Prostate gland (tissue), 2 donors: ENCODE measurements at regions not wholly inside any gene's neighbourhood (a gene's known extent, or its start where the extent isn't known, plus 50 kb on each side); places are given as distances from the start of the nearest gene placed in this dataset.

Experiments used
- DNase-seq: peaks from one replicate; pipeline ENCODE4 v3.0.0-alpha.2; 2019; ENCODE audit warnings: low spot score
- H3K27ac ChIP-seq, 2 donors: fragments of 200-600 bp; sonication (generic); 2 replicates each; pipeline ENCODE4 v1.5.1; 2017 to 2019
- H3K27me3 ChIP-seq: fragments of 200-600 bp; sonication (generic); replicated peaks from 2 replicates; pipeline ENCODE4 v1.5.1; 2019; ENCODE audit not compliant: insufficient read depth
- H3K36me3 ChIP-seq, 2 donors: fragments of 200-600 bp; sonication (generic); 1 replicate in 1 of 2; 2 replicates in 1 of 2; pipeline versions ENCODE4 v1.5.1 to v1.8.1; 2017 to 2019
- H3K4me1 ChIP-seq: fragments of 200-600 bp; sonication (generic); replicated peaks from 2 replicates; pipeline ENCODE4 v1.5.1; 2019
- H3K4me3 ChIP-seq, 2 donors: fragments of 200-600 bp; sonication (generic); 2 replicates each; pipeline ENCODE4 v1.5.1; 2017 to 2019
- H3K9me3 ChIP-seq: fragments of 200-600 bp; sonication (generic); 2 replicates; pipeline ENCODE4 v1.5.1; 2017
- CTCF ChIP-seq, 4 experiments: fragments of 200-600 bp in 2 of 4; fragments of 450-650 bp in 2 of 4; sonication (generic) in 2 of 4; IDR thresholded peaks; 1 replicate in 3 of 4; 2 replicates in 1 of 4; pipeline ENCODE4 v1.5.1; 2016 to 2019; ENCODE audit warnings: antibody characterized with exemption in 4 of 4, mild to moderate bottlenecking in 2 of 4, moderate library complexity in 2 of 4
- POLR2A ChIP-seq: fragments of 450-650 bp; IDR thresholded peaks from one replicate; pipeline ENCODE4 v1.6.1; 2016; ENCODE audit warnings: antibody characterized with exemption, mild to moderate bottlenecking
- POLR2AphosphoS5 ChIP-seq: sonication (generic); formaldehyde crosslinking; IDR thresholded peaks from one replicate; pipeline ENCODE4 v1.6.1; 2017; ENCODE audit warnings: antibody characterized with exemption
- WGBS: methylation state at CpG from one replicate; pipeline ENCODE4 v1.1.5; 2018; 5-methylcytosine and 5-hydroxymethylcytosine counted together
- intact Hi-C: fragments of 100-400 bp; cut with DNase I; formaldehyde crosslinking; loops from one replicate; pipeline ENCODE4 v1.14.2; 2022

GRCh38 chr1:83011265-83011664 is 987.7 kb downstream of the TTLL7 start:
- intact Hi-C loops = no loop called here
- TF ChIP-seq POLR2AphosphoS5 (no peak), CTCF (IDR thresholded peaks at IDR 0.05) (no peak), POLR2A (no peak)
- Histone ChIP-seq H3K9me3 (no peaks in the 10 kb centered on the region), H3K27me3 (no peaks in the 10 kb centered on the region), H3K36me3 (no peaks in the 10 kb centered on the region), H3K4me3 (no peak overlapping the region), H3K4me1 (no peaks in the 10 kb centered on the region), H3K27ac (no peak overlapping the region)
- peak; percentile 23 for DNase-seq
- WGBS = 43% methylated on average over 1 of the region's 1 CpG

GRCh38 chr1:83006271-83006670 is 992.7 kb downstream of the TTLL7 start:
- DNase-seq = no peak
- Histone ChIP-seq H3K4me3 (no peak overlapping the region), H3K9me3 (no peaks in the 10 kb centered on the region), H3K4me1 (no peaks in the 10 kb centered on the region), H3K27me3 (no peaks in the 10 kb centered on the region), H3K27ac (no peak overlapping the region), H3K36me3 (no peaks in the 10 kb centered on the region)
- 92% methylated on average over 3 of the region's 3 CpGs for WGBS
- intact Hi-C loops = no loop called here
- TF ChIP-seq POLR2AphosphoS5 = no peak
- TF ChIP-seq CTCF (IDR thresholded peaks at IDR 0.05) = no peak
- TF ChIP-seq POLR2A = no peak

- Histone ChIP-seq H3K27ac (no peak overlapping the region), H3K4me1 (no peaks in the 10 kb centered on the region), H3K27me3 (no peaks in the 10 kb centered on the region), H3K9me3 (no peaks in the 10 kb centered on the region), H3K4me3 (no peak overlapping the region), H3K36me3 (no peaks in the 10 kb centered on the region)
- no peak for DNase-seq
- TF ChIP-seq POLR2AphosphoS5 (no peak), POLR2A (no peak), CTCF (IDR thresholded peaks at IDR 0.05) (no peak)
- intact Hi-C loops = no loop called here
- WGBS = 89% methylated on average over 4 of the region's 4 CpGs
Measured at GRCh38 chr1:83000286-83000685, 998.6 kb downstream of the TTLL7 start.

GRCh38 chr1:82995951-82996350 is 1003.0 kb downstream of the TTLL7 start:
- TF ChIP-seq CTCF (IDR thresholded peaks at IDR 0.05) = no peak
- no peak for TF ChIP-seq POLR2AphosphoS5
- no peak for TF ChIP-seq POLR2A
- no peak overlapping the region for H3K27ac ChIP-seq
- intact Hi-C loops = no loop called here

GRCh38 chr1:82994616-82995263 is 1004.2 kb downstream of the TTLL7 start:
- DNase-seq = no peak
- TF ChIP-seq CTCF (IDR thresholded peaks at IDR 0.05) (no peak), POLR2AphosphoS5 (no peak)
- no peak overlapping the region for H3K4me3 ChIP-seq
- H3K36me3 ChIP-seq = no peaks in the 10 kb centered on the region
- no peaks in the 10 kb centered on the region for H3K27me3 ChIP-seq
- 52% methylated on average over 3 of the region's 3 CpGs for WGBS
- H3K9me3 ChIP-seq = no peaks in the 10 kb centered on the region
- H3K4me1 ChIP-seq = no peaks in the 10 kb centered on the region
- H3K27ac ChIP-seq = no peak overlapping the region
- intact Hi-C loops = no loop called here

More at GRCh38 chr1:82995951-82996350, 1003.0 kb downstream of the TTLL7 start:
- Histone ChIP-seq H3K4me3 (no peak overlapping the region), H3K27me3 (no peaks in the 10 kb centered on the region), H3K36me3 (no peaks in the 10 kb centered on the region), H3K9me3 (no peaks in the 10 kb centered on the region), H3K4me1 (no peaks in the 10 kb centered on the region)
- DNase-seq = no peak
- WGBS = 65% methylated on average over 2 of the region's 2 CpGs
